K562 (cell line): ENCODE measurements at regions not wholly inside any gene's neighbourhood (a gene's known extent, or its start where the extent isn't known, plus 50 kb on each side); places are given as distances from the start of the nearest gene placed in this dataset.

Experiments
- ATAC-seq: fragments of 200-7000 bp; cut with Tn5 transposase; 3 replicates; pipeline ENCODE4 v1.9.1; 2020; ENCODE audit warnings: moderate library complexity
- BruUV-seq: library from RNA; stranded (reverse); fragments of 400-500 nt; replicated peaks from 2 replicates; lab custom pipeline; 2021; lab: Mats Ljungman, UMichigan
- CTCF ChIA-PET: fragments of 300-600 bp; formaldehyde crosslinking; extraction: SDS; loops from one replicate; lab custom pipeline; 2021; ENCODE audit warnings: low intra/inter-chr PET ratio; lab: Yijun Ruan, JAX
- POLR2A ChIA-PET: fragments of 300-600, 350-650 bp; sonication (Branson Sonifier 250); formaldehyde crosslinking; extraction: SDS; loops from one replicate; lab custom pipeline; 2021; ENCODE audit warnings: antibody characterized with exemption, inconsistent platforms; lab: Yijun Ruan, JAX
- DNase-seq, 4 experiments: peaks; one replicate each; pipeline versions ENCODE4 v3.0.0 to v3.0.0-alpha.2; 2011 to 2018; ENCODE audit warnings: low spot score in 3 of 4, mixed read lengths in 3 of 4; ENCODE audit errors: extremely low read depth in 1 of 4
- FAIRE-seq: peaks from 2 replicates; lab custom pipeline; 2011; peaks lifted over from hg19 to GRCh38; lab: Jason Lieb, UNC
- H2AFZ ChIP-seq: 2 replicates; pipeline ENCODE4 v1.6.0; 2011; ENCODE audit warnings: low read depth, low read length, control low read depth, inconsistent platforms
- H3K27ac ChIP-seq: fragments of 200-600 bp; 3 replicates; pipeline ENCODE4 v1.8.0; 2011; ENCODE audit warnings: low read depth, mild to moderate bottlenecking, control low read depth, inconsistent platforms, low read length, moderate library complexity, mixed read lengths; ENCODE audit errors: extremely low read depth
- H3K27me3 ChIP-seq, 2 experiments: fragments of 300-600 bp in 1 of 2; 2 replicates in 1 of 2; 3 replicates in 1 of 2; pipeline versions ENCODE4 v1.6.0 to v1.8.0; 2011; ENCODE audit warnings: inconsistent platforms in 2 of 2, low read length in 2 of 2, mild to moderate bottlenecking in 1 of 2, mixed read lengths in 1 of 2, moderate library complexity in 1 of 2; ENCODE audit not compliant: control insufficient read depth in 2 of 2, insufficient read depth in 2 of 2
- H3K36me3 ChIP-seq: fragments of 300-600 bp; 3 replicates; pipeline ENCODE4 v1.8.0; 2011; ENCODE audit warnings: mild to moderate bottlenecking, low read length, inconsistent platforms; ENCODE audit not compliant: control insufficient read depth, insufficient read depth
- H3K4me1 ChIP-seq, 2 experiments: fragments of 200-600 bp in 1 of 2; replicated peaks in 1 of 2; 2 replicates in 1 of 2; 3 replicates in 1 of 2; pipeline versions ENCODE4 v1.5.1 to v1.8.0; 2011; ENCODE audit warnings: inconsistent platforms in 2 of 2, low read length in 2 of 2, mild to moderate bottlenecking in 1 of 2, mixed read lengths in 1 of 2, moderate library complexity in 1 of 2; ENCODE audit not compliant: control insufficient read depth in 2 of 2, insufficient read depth in 2 of 2
- H3K4me2 ChIP-seq: 2 replicates; pipeline ENCODE4 v1.6.1; 2011; ENCODE audit warnings: low read length, control low read depth, inconsistent platforms, mixed read lengths; ENCODE audit not compliant: insufficient read depth
- H3K4me3 ChIP-seq: fragments of 200-600 bp; sonication (generic), shearing (Covaris generic); 2 replicates; pipeline ENCODE4 v1.5.1; 2016; ENCODE audit warnings: control low read depth, inconsistent platforms
- H3K79me2 ChIP-seq: fragments of 200-600 bp; 3 replicates; pipeline ENCODE4 v1.8.0; 2011; ENCODE audit warnings: low read length, inconsistent platforms; ENCODE audit not compliant: control insufficient read depth, insufficient read depth
- H3K9ac ChIP-seq, 2 experiments: 2 replicates each; pipeline versions ENCODE4 v1.6.0 to v1.6.1; 2011; ENCODE audit warnings: low read depth in 2 of 2, low read length in 2 of 2, control low read depth in 1 of 2, inconsistent platforms in 1 of 2, mild to moderate bottlenecking in 1 of 2, mixed read lengths in 1 of 2; ENCODE audit not compliant: insufficient read depth in 1 of 2
- H3K9me1 ChIP-seq: one replicate; pipeline ENCODE4 v1.6.0; 2011; ENCODE audit warnings: inconsistent platforms, mild to moderate bottlenecking, low read length, moderate library complexity; ENCODE audit not compliant: control insufficient read depth, insufficient read depth
- H3K9me3 ChIP-seq: replicated peaks from 2 replicates; pipeline ENCODE4 v1.5.1; 2011; ENCODE audit warnings: low read depth, low read length, inconsistent platforms; ENCODE audit not compliant: control insufficient read depth, insufficient read depth
- H4K20me1 ChIP-seq: replicated peaks from 2 replicates; pipeline ENCODE4 v1.6.1; 2011; ENCODE audit warnings: low read length, inconsistent platforms, mixed read lengths; ENCODE audit not compliant: control insufficient read depth, insufficient read depth
- BRD9 ChIP-seq: fragments of 450-650 bp; IDR thresholded peaks from 2 replicates; pipeline ENCODE4 v1.6.1; 2018; ENCODE audit warnings: low read depth; ENCODE audit not compliant: partially characterized antibody
- CBX5 ChIP-seq: IDR thresholded peaks from 2 replicates; pipeline ENCODE4 v1.6.1; 2014; ENCODE audit warnings: low read depth, borderline replicate concordance
- CREM ChIP-seq: IDR thresholded peaks from 2 replicates; pipeline ENCODE4 v1.6.1; 2014; ENCODE audit warnings: antibody characterized with exemption, low read depth
- DIDO1 ChIP-seq: fragments of 450-650 bp; IDR thresholded peaks from 2 replicates; pipeline ENCODE4 v1.6.1; 2016; ENCODE audit warnings: low read depth, missing biosample characterization, missing genetic modification characterization
- DNMT1 ChIP-seq: fragments of 450-650 bp; IDR thresholded peaks from 2 replicates; pipeline ENCODE4 v1.6.1; 2016; ENCODE audit warnings: antibody characterized with exemption, mild to moderate bottlenecking
- FOXA3 ChIP-seq, 2 experiments: fragments of 450-650 bp in 1 of 2; sonication (generic) in 1 of 2; formaldehyde crosslinking; IDR thresholded peaks in 1 of 2; conservative IDR thresholded peaks in 1 of 2; 2 replicates each; pipeline versions ENCODE4 v1.4.0 to v1.8.0; 2020 to 2022; ENCODE audit warnings: mild to moderate bottlenecking in 2 of 2, missing genetic modification reagents in 1 of 2
- GATAD2B ChIP-seq: fragments of 450-650 bp; IDR thresholded peaks from 2 replicates; pipeline ENCODE4 v1.6.1; 2017; ENCODE audit warnings: mild to moderate bottlenecking, borderline replicate concordance
- PML ChIP-seq: IDR thresholded peaks from 2 replicates; pipeline ENCODE4 v1.6.1; 2012; ENCODE audit warnings: low read length, inconsistent platforms
- SRSF3 ChIP-seq: fragments of 200-400 bp; formaldehyde crosslinking; IDR thresholded peaks from 2 replicates; pipeline ENCODE4 v1.6.1; 2016; ENCODE audit warnings: mild to moderate bottlenecking, low read length, moderate library complexity; ENCODE audit not compliant: insufficient read depth
- ZBED1 ChIP-seq: IDR thresholded peaks from 2 replicates; pipeline ENCODE4 v1.6.1; 2014
- ZNF217 ChIP-seq: sonication (generic); formaldehyde crosslinking; IDR thresholded peaks from 2 replicates; pipeline ENCODE4 v1.8.0; 2022; ENCODE audit warnings: mild to moderate bottlenecking, missing genetic modification reagents
- ZNF551 ChIP-seq: fragments of 250-450 bp; sonication (Bioruptor Pico); IDR thresholded peaks from 2 replicates; pipeline ENCODE4 v1.5.0; 2021; ENCODE audit warnings: mild to moderate bottlenecking, moderate library complexity
- ZNF778 ChIP-seq: fragments of 450-650 bp; formaldehyde crosslinking; IDR thresholded peaks from 2 replicates; pipeline ENCODE4 v1.4.0; 2020; ENCODE audit warnings: mild to moderate bottlenecking, moderate library complexity
- WGBS: fragments of 100-300 bp; shearing (Covaris generic); methylation state at CpG from one replicate; pipeline ENCODE4 v1.1.6; 2016; ENCODE audit warnings: low coverage, mixed read lengths; ENCODE audit not compliant: insufficient coverage; ENCODE audit errors: missing lambda C conversion rate; 5-methylcytosine and 5-hydroxymethylcytosine counted together
- in situ Hi-C: fragments of 300-500 bp; cut with MboI; formaldehyde crosslinking; loops from 4 replicates; pipeline ENCODE4 v1.15.0; 2018; ENCODE audit warnings: inconsistent platforms, mixed read lengths
- intact Hi-C: fragments of 100-400 bp; cut with micrococcal nuclease; formaldehyde crosslinking; loops from 2 replicates; pipeline ENCODE4 v1.14.2; 2022
- TF ChIP-seq, protein P1 (sequence below): fragments of 450-650 bp; IDR thresholded peaks from 2 replicates; pipeline ENCODE4 v1.6.1; 2017; ENCODE audit warnings: antibody characterized with exemption
- TF ChIP-seq, protein P2 (sequence below): sonication (generic); formaldehyde crosslinking; IDR thresholded peaks from 2 replicates; pipeline ENCODE4 v1.8.1; 2023; ENCODE audit warnings: mild to moderate bottlenecking, missing genetic modification reagents, moderate library complexity
- TF ChIP-seq, protein P3 (sequence below): fragments of 250-450 bp; sonication (Bioruptor Pico); IDR thresholded peaks from 2 replicates; pipeline ENCODE4 v1.4.0; 2020; ENCODE audit warnings: mild to moderate bottlenecking, moderate library complexity, borderline replicate concordance
- TF ChIP-seq, protein P4 (sequence below): fragments of 250-450 bp; sonication (Bioruptor Pico); IDR thresholded peaks from 2 replicates; pipeline ENCODE4 v1.4.0; 2020

DNA sequence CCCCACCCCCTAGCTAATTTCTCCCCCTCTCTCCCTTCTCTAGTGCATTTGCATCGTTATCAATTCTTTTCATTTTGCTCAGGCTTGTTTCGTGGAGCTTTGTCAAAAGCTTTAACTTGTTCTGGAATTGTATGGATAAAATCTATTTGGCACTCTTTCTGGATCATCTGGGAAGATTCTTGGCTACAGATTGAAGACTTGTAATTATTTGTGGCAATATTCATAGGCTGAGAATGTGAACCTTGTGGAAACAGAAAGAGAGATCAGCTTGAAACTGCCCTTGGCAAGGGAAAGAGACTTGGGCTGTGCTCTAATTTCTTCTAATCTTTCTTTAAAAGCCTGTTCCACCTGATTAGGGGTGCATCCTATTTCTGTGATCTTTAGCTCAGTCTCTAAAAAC lies 340.6 kb upstream of the DAB2 start (continued):
- TF ChIP-seq GATAD2B (no peak), FOXA3 (CRISPR knock-in tag; conservative IDR thresholded peaks at IDR 0.05 in 1 of 2, IDR thresholded peaks at IDR 0.05 in 1 of 2) (no peak), SRSF3 (no peak), ZNF778 (no peak), CBX5 (no peak)
- TF ChIP-seq, protein P1, sequence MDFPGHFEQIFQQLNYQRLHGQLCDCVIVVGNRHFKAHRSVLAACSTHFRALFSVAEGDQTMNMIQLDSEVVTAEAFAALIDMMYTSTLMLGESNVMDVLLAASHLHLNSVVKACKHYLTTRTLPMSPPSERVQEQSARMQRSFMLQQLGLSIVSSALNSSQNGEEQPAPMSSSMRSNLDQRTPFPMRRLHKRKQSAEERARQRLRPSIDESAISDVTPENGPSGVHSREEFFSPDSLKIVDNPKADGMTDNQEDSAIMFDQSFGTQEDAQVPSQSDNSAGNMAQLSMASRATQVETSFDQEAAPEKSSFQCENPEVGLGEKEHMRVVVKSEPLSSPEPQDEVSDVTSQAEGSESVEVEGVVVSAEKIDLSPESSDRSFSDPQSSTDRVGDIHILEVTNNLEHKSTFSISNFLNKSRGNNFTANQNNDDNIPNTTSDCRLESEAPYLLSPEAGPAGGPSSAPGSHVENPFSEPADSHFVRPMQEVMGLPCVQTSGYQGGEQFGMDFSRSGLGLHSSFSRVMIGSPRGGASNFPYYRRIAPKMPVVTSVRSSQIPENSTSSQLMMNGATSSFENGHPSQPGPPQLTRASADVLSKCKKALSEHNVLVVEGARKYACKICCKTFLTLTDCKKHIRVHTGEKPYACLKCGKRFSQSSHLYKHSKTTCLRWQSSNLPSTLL = no peak

DNA sequence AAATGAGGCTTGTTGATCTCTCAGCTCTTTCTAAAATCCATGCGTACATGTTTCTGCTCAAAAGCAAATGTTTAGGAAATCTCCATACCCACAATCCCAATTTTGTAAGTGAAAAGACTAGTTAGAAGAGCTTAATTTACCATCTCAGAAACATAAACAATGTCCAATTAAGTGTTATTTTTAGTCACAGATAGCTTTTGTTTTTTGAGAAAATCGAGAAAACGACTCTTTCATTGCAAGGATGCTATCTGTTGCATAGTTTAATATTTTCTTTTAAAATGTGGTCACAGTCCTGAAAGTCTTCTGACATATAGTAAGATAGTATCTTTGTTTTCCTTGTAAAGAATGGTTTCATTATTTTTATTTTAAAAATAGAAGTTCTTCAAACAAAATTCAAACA lies 338.0 kb upstream of the DAB2 start:
- Histone ChIP-seq H3K4me3 (no peak overlapping the region), H3K9ac (no peak overlapping the region), H3K9me1 (no peaks in the 10 kb centered on the region), H3K27me3 (no peaks in the 10 kb centered on the region), H3K27ac (no peak overlapping the region), H3K79me2 (no peaks in the 10 kb centered on the region), H3K9me3 (no peaks in the 10 kb centered on the region), H2AFZ (no peak overlapping the region), H3K36me3 (no peaks in the 10 kb centered on the region), H3K4me1 (no peaks in the 10 kb centered on the region; a peak in 1 of 5 replicates), H3K4me2 (no peak overlapping the region), H4K20me1 (no peaks in the 10 kb centered on the region)
- WGBS = 4% methylated on average over 3 of the region's 3 CpGs
- in situ Hi-C loops (no loop called here), intact Hi-C loops (no loop called here)
- DNase-seq (no peak), ATAC-seq (no peak), FAIRE-seq (no peak)
- CTCF ChIA-PET = no interaction called here
- no TSS peak for BruUV-seq
- POLR2A ChIA-PET = interaction anchor here (1.2 kb wide), 1 partner anchor 13 kb away, joined by 3 read pairs; no protein-coding TSS in a partner anchor
- TF ChIP-seq, protein P2, sequence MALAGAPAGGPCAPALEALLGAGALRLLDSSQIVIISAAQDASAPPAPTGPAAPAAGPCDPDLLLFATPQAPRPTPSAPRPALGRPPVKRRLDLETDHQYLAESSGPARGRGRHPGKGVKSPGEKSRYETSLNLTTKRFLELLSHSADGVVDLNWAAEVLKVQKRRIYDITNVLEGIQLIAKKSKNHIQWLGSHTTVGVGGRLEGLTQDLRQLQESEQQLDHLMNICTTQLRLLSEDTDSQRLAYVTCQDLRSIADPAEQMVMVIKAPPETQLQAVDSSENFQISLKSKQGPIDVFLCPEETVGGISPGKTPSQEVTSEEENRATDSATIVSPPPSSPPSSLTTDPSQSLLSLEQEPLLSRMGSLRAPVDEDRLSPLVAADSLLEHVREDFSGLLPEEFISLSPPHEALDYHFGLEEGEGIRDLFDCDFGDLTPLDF (CRISPR knock-in tag) = no peak
- no peak for TF ChIP-seq CREM
- TF ChIP-seq, protein P3, sequence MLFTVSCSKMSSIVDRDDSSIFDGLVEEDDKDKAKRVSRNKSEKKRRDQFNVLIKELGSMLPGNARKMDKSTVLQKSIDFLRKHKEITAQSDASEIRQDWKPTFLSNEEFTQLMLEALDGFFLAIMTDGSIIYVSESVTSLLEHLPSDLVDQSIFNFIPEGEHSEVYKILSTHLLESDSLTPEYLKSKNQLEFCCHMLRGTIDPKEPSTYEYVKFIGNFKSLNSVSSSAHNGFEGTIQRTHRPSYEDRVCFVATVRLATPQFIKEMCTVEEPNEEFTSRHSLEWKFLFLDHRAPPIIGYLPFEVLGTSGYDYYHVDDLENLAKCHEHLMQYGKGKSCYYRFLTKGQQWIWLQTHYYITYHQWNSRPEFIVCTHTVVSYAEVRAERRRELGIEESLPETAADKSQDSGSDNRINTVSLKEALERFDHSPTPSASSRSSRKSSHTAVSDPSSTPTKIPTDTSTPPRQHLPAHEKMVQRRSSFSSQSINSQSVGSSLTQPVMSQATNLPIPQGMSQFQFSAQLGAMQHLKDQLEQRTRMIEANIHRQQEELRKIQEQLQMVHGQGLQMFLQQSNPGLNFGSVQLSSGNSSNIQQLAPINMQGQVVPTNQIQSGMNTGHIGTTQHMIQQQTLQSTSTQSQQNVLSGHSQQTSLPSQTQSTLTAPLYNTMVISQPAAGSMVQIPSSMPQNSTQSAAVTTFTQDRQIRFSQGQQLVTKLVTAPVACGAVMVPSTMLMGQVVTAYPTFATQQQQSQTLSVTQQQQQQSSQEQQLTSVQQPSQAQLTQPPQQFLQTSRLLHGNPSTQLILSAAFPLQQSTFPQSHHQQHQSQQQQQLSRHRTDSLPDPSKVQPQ = no peak
- TF ChIP-seq, protein P4, sequence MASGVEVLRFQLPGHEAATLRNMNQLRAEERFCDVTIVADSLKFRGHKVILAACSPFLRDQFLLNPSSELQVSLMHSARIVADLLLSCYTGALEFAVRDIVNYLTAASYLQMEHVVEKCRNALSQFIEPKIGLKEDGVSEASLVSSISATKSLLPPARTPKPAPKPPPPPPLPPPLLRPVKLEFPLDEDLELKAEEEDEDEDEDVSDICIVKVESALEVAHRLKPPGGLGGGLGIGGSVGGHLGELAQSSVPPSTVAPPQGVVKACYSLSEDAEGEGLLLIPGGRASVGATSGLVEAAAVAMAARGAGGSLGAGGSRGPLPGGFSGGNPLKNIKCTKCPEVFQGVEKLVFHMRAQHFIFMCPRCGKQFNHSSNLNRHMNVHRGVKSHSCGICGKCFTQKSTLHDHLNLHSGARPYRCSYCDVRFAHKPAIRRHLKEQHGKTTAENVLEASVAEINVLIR = no peak
- TF ChIP-seq ZNF551 (CRISPR knock-in tag) = no peak
- TF ChIP-seq DNMT1 = no peak
- TF ChIP-seq ZNF217 (CRISPR knock-in tag) = no peak
- TF ChIP-seq BRD9 = no peak
- no peak for TF ChIP-seq PML
- no peak for TF ChIP-seq DIDO1 (tag)
- no peak for TF ChIP-seq ZBED1
